ENCODE measurements at regions not wholly inside any gene's neighbourhood (a gene's known extent, or its start where the extent isn't known, plus 50 kb on each side); places are given as distances from the start of the nearest gene placed in this dataset.

- no peak overlapping the region for H3K9ac ChIP-seq (ENCODE audit: low read length)
- no peak for TF ChIP-seq SP1 (IDR thresholded peaks at IDR 0.05; ENCODE audit: low read depth)
- TF ChIP-seq ELF1 (IDR thresholded peaks at IDR 0.05; ENCODE audit: borderline replicate concordance, low read depth) = no peak
- no peak for TF ChIP-seq FOSL1 (IDR thresholded peaks at IDR 0.05; ENCODE audit: low read depth)
- no peak for TF ChIP-seq YY1 (IDR thresholded peaks at IDR 0.05; ENCODE audit: extremely low read depth, insufficient replicate concordance, low read depth, low read length)
- TF ChIP-seq, protein P1, sequence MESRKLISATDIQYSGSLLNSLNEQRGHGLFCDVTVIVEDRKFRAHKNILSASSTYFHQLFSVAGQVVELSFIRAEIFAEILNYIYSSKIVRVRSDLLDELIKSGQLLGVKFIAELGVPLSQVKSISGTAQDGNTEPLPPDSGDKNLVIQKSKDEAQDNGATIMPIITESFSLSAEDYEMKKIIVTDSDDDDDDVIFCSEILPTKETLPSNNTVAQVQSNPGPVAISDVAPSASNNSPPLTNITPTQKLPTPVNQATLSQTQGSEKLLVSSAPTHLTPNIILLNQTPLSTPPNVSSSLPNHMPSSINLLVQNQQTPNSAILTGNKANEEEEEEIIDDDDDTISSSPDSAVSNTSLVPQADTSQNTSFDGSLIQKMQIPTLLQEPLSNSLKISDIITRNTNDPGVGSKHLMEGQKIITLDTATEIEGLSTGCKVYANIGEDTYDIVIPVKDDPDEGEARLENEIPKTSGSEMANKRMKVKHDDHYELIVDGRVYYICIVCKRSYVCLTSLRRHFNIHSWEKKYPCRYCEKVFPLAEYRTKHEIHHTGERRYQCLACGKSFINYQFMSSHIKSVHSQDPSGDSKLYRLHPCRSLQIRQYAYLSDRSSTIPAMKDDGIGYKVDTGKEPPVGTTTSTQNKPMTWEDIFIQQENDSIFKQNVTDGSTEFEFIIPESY (IDR thresholded peaks at IDR 0.05; ENCODE audit: extremely low read depth, insufficient replicate concordance, low read length) = no peak
- no peak for TF ChIP-seq JUND (IDR thresholded peaks at IDR 0.05)
- no peak for TF ChIP-seq ZFX (IDR thresholded peaks at IDR 0.05)
- no peak for TF ChIP-seq ZNF274 (IDR thresholded peaks at IDR 0.05; ENCODE audit: low read depth, low read length)
- TF ChIP-seq EZH2 (IDR thresholded peaks at IDR 0.05) = no peak
- TF ChIP-seq, protein P2, sequence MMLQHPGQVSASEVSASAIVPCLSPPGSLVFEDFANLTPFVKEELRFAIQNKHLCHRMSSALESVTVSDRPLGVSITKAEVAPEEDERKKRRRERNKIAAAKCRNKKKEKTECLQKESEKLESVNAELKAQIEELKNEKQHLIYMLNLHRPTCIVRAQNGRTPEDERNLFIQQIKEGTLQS (IDR thresholded peaks at IDR 0.05) = no peak
- no peak overlapping the region for H3K27ac ChIP-seq (ENCODE audit: low read depth, low read length)
- no peak overlapping the region for H2AFZ ChIP-seq (ENCODE audit: low read depth, low read length, poor library complexity, severe bottlenecking)
- H3K4me1 ChIP-seq (ENCODE audit: control insufficient read depth in 1 of 2, insufficient read depth in 2 of 2, low read length in 2 of 2) = peaks cover 2 to 23% of the 10 kb centered on the region in 2 experiments; a peak in 3 of 4 replicates
- no peaks in the 10 kb centered on the region for H3K9me3 ChIP-seq (ENCODE audit: control insufficient read depth in 1 of 2, insufficient read depth in 1 of 2, low read depth in 1 of 2, low read length in 2 of 2)
- intact Hi-C loops (cut with micrococcal nuclease) = no loop called here
- ChIA-PET CTCF (no interaction called here), RAD21 (ENCODE audit: low non-redundant PET in 1 of 2, low total read pairs in 2 of 2, uncharacterized antibody in 2 of 2, unreplicated experiment in 2 of 2) (no interaction called here), POLR2A (no interaction called here)
- ATAC-seq (no peak), DNase-seq (ENCODE audit: low read depth, low spot score) (no peak)
- no peaks in the 10 kb centered on the region for H3K79me2 ChIP-seq (ENCODE audit: insufficient read depth, low read length)
- H3K27me3 ChIP-seq (ENCODE audit: insufficient read depth, low read length) = no peaks in the 10 kb centered on the region
- H3K4me3 ChIP-seq (replicated peaks in 1 of 2; ENCODE audit: low read depth in 1 of 2, low read length in 2 of 2) = no peak overlapping the region
- no peak overlapping the region for H3K4me2 ChIP-seq (ENCODE audit: low read length)
- H4K20me1 ChIP-seq (ENCODE audit: insufficient read depth) = no peaks in the 10 kb centered on the region
- H3K9me2 ChIP-seq (ENCODE audit: insufficient read depth) = no peaks in the 10 kb centered on the region
- no peaks in the 10 kb centered on the region for H3K36me3 ChIP-seq (ENCODE audit: control insufficient read depth in 1 of 2, insufficient read depth in 2 of 2, low read length in 2 of 2)
- BruUV-seq (replicated peaks) = no TSS peak
Observed at GRCh38 chr6:14544666-14545065, 427.1 kb downstream of the CD83 start.

Measured in HCT116 (cell line).